ENCODE measurements at regions not wholly inside any gene's neighbourhood (a gene's known extent, or its start where the extent isn't known, plus 50 kb on each side); places are given as distances from the start of the nearest gene placed in this dataset.

- DNase-seq (ENCODE audit: low read depth in 2 of 2): no peak
Measured at GRCh38 chr9:105861972-105862371, 167.6 kb downstream of the TMEM38B start.

DNA sequence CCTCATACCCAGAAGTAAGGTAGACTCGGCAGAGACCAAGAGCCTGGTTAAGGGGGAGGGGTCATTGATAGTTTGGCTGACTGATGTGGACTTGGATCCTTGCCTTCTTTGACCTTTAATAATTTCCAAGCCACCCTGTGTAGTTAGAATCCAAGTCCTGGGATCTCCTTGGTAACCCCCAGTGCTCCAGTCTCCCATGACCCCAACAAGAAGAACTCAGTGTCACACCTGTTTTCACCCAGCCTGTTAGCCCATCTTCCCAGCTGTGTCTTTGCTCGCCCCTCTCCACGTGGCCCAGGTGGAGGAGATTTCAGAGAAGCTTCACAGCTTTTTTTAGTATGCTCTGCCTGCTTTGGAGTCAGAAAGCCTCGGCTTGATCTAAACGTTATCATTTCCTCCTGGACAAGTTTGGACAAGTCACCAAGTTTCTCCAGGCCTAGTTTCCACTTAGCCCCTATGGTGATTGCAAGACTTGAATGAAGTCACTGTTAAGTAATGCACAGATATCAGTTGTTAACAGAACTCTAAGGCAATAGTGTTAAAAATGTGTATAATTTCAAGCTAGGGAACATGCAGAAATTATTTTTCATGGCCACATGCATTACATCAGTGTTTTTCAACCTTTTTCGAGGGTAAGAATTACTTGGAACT, 170.0 kb downstream of the TMEM38B start:
- DNase-seq (ENCODE audit: low read depth in 2 of 2): no peak

GRCh38 chr9:105865285-105865684, 170.9 kb downstream of the TMEM38B start:
- DNase-seq (ENCODE audit: low read depth in 2 of 2): no peak

DNA sequence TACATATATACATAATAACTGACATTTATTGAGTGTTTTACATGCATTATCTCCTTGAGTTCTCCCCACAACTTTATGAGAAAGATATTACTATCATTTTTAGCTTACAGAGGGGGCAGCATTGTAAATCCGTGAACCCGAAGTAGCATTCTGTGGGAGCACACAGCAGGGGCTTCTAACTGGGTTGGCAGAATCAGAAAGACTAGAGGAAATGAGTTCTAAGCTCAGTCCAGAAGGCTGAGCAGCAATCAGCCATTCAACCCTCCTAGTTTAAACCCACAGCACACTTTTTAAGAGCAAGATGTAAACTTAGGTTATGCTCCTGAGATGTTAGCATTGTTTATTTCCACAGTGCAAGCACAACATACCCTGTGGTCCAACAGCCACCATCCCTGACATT, 177.2 kb downstream of the TMEM38B start:
- no peak for DNase-seq (ENCODE audit: low read depth in 2 of 2)

DNA sequence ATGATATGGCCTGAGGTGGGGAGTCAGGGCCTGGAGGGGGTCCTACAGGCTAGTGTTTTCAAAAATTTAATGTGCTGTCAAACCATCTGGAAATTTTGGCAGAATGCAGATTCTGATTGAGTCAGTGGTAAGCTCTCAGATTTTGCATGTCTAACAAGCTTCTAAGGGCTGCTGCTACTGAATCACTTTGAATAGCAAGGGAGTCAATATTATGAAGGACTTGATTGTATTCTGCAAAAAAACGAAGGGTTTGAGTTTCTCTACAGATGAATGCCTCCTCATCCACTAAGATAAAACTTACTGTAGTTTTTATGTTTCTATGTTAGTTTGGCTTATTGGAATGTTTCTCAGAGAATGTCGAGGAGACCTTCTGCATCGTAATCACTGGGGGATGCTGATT, 179.5 kb downstream of the TMEM38B start:
- no peak for DNase-seq (ENCODE audit: low read depth in 2 of 2)

- DNase-seq (ENCODE audit: low read depth in 2 of 2): no peak
Measured at GRCh38 chr9:105877721-105878120, 183.4 kb downstream of the TMEM38B start.

GRCh38 chr9:105879181-105879580, 184.8 kb downstream of the TMEM38B start:
- no peak for DNase-seq (ENCODE audit: low read depth in 2 of 2)

GRCh38 chr9:105880517-105880916, 186.2 kb downstream of the TMEM38B start:
- DNase-seq (ENCODE audit: low read depth in 2 of 2): no peak

DNA sequence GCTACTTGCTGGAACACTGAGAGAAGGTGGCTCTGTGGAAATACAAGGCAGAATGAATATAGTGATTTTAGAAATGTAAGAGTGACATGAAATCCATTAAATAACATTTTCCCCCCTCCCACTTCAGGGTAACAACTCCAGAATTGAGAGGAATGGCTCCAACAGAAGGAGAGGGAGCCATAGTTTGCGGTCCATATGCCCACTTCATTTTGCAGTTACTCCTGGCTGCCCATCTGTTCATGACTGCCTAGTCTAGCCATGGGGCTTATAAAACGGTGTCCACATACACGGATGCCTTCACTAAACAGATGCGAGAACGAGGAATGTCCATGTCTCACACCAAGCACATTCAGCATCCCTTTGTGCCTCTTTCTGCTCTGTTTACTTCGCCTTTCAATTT, 186.7 kb downstream of the TMEM38B start:
- no peak for DNase-seq (ENCODE audit: low read depth in 2 of 2)

DNA sequence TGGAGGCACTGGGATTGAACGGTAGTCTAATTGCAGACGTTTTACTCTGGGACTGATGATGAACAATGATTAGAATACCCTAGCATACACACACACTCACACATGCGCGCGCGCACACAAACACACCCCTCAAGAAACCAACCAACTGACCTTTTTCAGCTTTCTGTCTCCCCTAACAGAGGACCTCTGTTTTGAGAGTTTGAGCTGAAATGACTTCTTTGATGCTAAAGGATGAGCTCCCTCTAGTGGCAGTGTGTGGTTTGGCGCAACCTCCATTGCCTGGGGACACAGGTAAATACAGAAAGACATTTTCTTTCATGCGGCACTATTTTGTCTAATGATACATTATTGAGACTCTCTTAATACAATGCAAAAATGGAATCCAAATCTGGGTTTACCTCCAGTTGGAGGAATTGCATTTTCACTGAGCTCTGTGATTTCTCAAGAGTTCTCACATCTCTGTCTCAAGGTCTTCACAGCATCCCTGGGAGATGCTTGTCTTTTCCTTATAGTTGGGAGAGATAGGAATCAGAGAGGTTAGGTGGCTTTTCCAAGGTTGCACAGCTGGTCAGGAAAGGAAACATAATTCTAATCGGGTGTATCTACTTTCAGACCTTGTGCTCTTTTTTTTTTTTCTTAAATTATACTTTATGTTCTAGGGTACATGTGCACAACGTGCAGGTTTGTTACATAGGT, 187.5 kb downstream of the TMEM38B start:
- DNase-seq (ENCODE audit: low read depth in 2 of 2): peak; percentile 27 to 31

- no peak for DNase-seq (ENCODE audit: low read depth in 2 of 2)
Measured at GRCh38 chr9:105883847-105884246, 189.5 kb downstream of the TMEM38B start.

DNA sequence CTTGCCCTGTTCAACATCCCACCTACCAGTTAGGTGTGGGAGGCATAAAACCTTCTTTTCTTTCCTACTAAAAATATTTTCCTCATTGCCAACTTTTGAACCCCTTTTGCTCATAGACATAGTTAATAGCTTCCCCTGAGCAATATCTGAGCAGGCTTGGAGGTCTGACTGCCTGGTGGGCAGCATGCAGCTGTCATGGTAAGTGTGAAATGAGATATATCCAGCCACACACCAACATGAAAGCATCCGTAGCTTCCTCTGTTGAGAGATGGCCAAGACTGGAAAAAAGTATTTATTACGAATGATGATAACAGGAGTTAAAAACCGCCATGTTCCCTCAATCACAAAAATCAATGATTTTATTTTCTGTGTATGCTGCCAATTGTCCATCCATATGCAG, 190.1 kb downstream of the TMEM38B start:
- DNase-seq (ENCODE audit: low read depth in 2 of 2): no peak

DNA sequence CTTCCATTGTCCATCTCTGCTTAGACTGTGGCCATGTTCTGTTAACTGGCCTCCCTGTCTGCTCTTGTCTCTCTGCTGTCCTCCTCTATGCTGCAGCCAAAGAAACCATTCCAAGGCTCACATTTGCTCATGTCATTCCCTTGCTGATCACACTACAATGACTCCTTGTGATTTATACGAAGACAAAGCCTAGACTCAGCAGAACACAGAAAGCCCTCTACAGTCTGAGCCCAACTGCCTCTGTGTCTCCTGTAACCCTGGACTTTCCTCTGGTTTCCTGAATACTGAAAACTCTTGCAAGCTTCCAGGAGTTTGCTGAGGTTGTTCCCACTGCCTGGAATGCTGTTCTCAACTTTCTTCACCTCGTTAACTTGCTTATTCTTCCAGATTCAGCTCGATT, 191.8 kb downstream of the TMEM38B start:
- no peak for DNase-seq (ENCODE audit: low read depth in 2 of 2)

GRCh38 chr9:105887679-105888078, 193.3 kb downstream of the TMEM38B start:
- no peak for DNase-seq (ENCODE audit: low read depth in 2 of 2)

GRCh38 chr9:105890046-105890822, 195.9 kb downstream of the TMEM38B start:
- DNase-seq (ENCODE audit: low read depth in 2 of 2): no peak

DNA sequence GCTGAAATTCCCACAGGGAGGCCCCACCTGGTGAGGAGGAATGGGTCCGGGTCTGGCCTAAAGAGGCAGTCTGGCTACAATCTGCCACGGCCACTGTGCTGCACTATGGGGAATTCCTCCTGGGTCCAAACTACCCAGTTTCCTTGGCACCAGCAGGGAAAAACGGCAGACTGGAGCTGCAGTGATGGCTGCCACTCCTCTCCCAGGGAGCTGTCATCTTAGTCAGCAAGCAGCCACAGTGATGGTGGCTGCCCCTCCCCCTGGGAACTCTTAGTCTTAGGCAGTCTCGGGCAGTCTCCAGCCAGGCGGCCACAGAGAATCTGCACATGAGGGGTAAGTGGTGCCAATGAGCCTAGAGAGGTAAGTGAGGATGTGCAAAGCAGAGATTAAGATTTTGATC, 205.8 kb downstream of the TMEM38B start:
- DNase-seq (ENCODE audit: low read depth in 2 of 2): no peak

DNA sequence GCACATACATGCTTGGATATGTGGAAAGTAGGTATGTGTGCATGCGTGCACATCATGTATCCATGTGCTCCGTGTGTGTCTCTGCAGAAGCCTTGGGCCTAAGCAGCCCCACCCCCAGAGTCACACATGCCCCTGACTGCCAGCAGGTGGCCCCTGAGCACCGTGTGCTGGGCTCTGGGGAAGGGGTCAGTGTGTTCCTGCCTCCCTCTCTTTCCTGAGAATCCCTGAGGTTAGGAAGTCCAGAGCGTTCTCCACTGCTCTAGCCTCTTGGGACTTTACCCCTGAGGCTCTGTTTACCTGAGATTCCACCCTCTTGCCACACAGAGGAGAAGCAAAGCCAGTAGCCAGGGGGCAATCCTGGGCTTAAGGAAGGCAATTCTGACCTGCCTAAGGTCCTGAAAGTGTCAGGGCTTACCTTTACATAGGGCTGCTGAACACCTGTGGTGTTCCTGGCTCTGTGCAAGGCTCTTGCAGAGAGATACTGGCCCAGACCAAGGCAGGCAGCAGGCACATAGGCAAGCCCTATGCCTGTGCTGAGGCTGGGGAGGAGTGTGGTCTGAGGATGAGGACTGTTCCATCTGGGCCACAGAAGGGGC, 207.3 kb downstream of the TMEM38B start:
- DNase-seq (ENCODE audit: low read depth in 2 of 2): no peak

DNA sequence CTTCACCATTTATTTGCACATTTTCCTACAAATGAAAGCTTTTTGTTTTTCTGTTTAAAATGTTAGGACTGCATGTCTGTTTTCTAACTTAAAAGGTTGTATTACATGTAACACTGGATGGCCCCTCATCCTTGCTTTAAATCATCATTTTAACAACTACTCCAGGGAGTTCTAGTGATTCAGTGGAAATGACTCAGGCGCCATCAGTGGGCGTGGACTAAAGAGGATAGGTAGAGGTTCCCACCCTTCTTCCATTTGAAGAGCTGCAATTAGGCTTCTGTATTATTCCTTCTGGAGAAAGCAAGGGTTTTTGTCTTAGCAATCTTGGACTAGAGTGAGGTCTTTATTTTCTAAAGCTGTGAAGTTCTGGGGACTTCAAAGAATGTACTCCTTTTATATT, 213.7 kb downstream of the TMEM38B start:
- no peak for DNase-seq (ENCODE audit: low read depth in 2 of 2)

DNA sequence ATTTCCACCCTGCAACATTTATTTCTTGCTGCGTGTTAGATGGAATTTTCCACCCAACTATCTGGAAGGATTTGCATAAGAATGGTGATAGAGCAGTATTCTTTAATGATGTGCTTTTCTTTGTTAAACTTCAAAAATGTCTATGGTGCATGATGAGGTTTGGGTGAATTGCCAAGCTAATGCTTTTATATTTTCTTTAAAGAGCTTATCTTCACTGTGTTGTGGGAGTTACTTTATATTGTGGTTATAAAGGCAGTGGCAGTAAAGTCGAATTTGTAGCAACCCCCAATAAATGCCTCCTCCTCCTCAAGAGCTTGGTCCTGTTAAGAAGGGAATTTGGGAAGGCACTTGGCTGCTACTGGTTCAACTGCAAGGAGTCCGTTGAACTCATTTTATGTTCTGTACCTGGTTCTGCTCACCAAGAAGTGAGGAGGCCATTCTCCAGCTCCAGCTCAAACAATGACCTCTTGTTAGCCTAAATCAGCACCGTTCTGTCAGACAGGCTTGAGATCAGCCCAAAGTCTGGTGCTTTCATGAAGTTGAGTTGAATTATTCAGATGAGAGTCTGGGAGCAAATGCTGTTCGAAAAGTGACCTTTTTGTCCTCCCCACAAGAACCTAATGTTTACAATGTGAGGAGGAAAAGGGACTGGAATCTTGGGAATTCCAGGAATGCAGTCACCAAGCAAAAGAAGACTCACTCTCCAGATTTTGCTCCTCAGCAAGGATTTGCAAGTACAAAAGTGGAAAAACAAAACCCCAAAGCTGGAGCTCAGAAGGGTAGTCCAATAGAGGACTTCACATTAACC, 217.0 kb downstream of the TMEM38B start:
- DNase-seq (ENCODE audit: low read depth in 2 of 2): no peak

GRCh38 chr9:105912157-105912862, 218.0 kb downstream of the TMEM38B start:
- no peak for DNase-seq (ENCODE audit: low read depth in 2 of 2)
